Neural cell (in vitro differentiated cells): ENCODE measurements at regions not wholly inside any gene's neighbourhood (a gene's known extent, or its start where the extent isn't known, plus 50 kb on each side); places are given as distances from the start of the nearest gene placed in this dataset.

Experiments used
- H2AFZ ChIP-seq: fragments of 200-600, 300-800 bp; sonication (generic), shearing (Covaris generic); 2 replicates; pipeline ENCODE4 v1.6.0; 2014; ENCODE audit warnings: low read depth, mild to moderate bottlenecking, antibody characterized with exemption, low read length, moderate library complexity
- H3F3A ChIP-seq: fragments of 200-600 bp; shearing (Covaris generic); 2 replicates; pipeline ENCODE4 v1.6.1; 2016; ENCODE audit warnings: mild to moderate bottlenecking, moderate library complexity, mixed read lengths, antibody characterized with exemption, low read length; ENCODE audit not compliant: insufficient read depth, poor library complexity, severe bottlenecking
- H3K27ac ChIP-seq: fragments of 200-600, 300-800 bp; sonication (generic), shearing (Covaris generic); 2 replicates; pipeline ENCODE4 v1.5.1; 2014; ENCODE audit warnings: mild to moderate bottlenecking, low read length, moderate library complexity
- H3K27me3 ChIP-seq: fragments of 300-800, 200-600 bp; sonication (generic), shearing (Covaris generic); 2 replicates; pipeline ENCODE4 v1.6.0; 2014; ENCODE audit warnings: mild to moderate bottlenecking, low read depth, low read length, moderate library complexity; ENCODE audit not compliant: insufficient read depth
- H3K36me3 ChIP-seq: fragments of 300-800, 200-600 bp; sonication (generic), shearing (Covaris generic); 2 replicates; pipeline ENCODE4 v1.5.1; 2014; ENCODE audit warnings: mild to moderate bottlenecking, antibody characterized with exemption, low read length, moderate library complexity; ENCODE audit not compliant: insufficient read depth
- H3K4me2 ChIP-seq: fragments of 300-800, 200-600 bp; sonication (generic), shearing (Covaris generic); 2 replicates; pipeline ENCODE4 v1.6.0; 2014; ENCODE audit warnings: mild to moderate bottlenecking, low read length
- H3K4me3 ChIP-seq: fragments of 300-800, 200-600 bp; sonication (generic), shearing (Covaris generic); 2 replicates; pipeline ENCODE4 v1.5.1; 2014; ENCODE audit warnings: mild to moderate bottlenecking, low read length, moderate library complexity
- H3K79me2 ChIP-seq: fragments of 200-600 bp; shearing (Covaris generic); replicated peaks from 2 replicates; pipeline ENCODE4 v1.6.0; 2014; ENCODE audit warnings: mild to moderate bottlenecking, low read length, moderate library complexity; ENCODE audit not compliant: insufficient read depth
- H3K9ac ChIP-seq: fragments of 300-800, 200-600 bp; sonication (generic), shearing (Covaris generic); 2 replicates; pipeline ENCODE4 v1.6.1; 2016; ENCODE audit warnings: mild to moderate bottlenecking, low read length, mixed read lengths
- H3K9me2 ChIP-seq: fragments of 200-600 bp; shearing (Covaris generic); 2 replicates; pipeline ENCODE4 v1.6.1; 2016; ENCODE audit warnings: mild to moderate bottlenecking, low read length, mixed read lengths; ENCODE audit not compliant: insufficient read depth
- H3K9me3 ChIP-seq: fragments of 200-600, 300-800 bp; sonication (generic), shearing (Covaris generic); 2 replicates; pipeline ENCODE4 v1.6.1; 2016; ENCODE audit warnings: mild to moderate bottlenecking, mixed run types, low read length, moderate library complexity, mixed read lengths
- H4K20me1 ChIP-seq: fragments of 200-600 bp; shearing (Covaris generic); 2 replicates; pipeline ENCODE4 v1.6.1; 2016; ENCODE audit warnings: mild to moderate bottlenecking, mixed run types; ENCODE audit not compliant: insufficient read depth
- CTCF ChIP-seq: fragments of 450-650 bp; IDR thresholded peaks from 2 replicates; pipeline ENCODE4 v1.5.1; 2014; ENCODE audit warnings: antibody characterized with exemption, mild to moderate bottlenecking, moderate library complexity; ENCODE audit not compliant: poor library complexity, severe bottlenecking
- EP300 ChIP-seq: fragments of 450-650 bp; conservative IDR thresholded peaks from 2 replicates; pipeline ENCODE4 v1.6.1; 2014; ENCODE audit warnings: antibody characterized with exemption, mild to moderate bottlenecking, moderate library complexity; ENCODE audit not compliant: poor library complexity, severe bottlenecking
- EZH2 ChIP-seq: fragments of 200-600, 300-800 bp; shearing (Covaris generic), sonication (generic); IDR thresholded peaks from 2 replicates; pipeline ENCODE4 v1.6.1; 2014; ENCODE audit warnings: antibody characterized with exemption, low read length, borderline replicate concordance, mild to moderate bottlenecking; ENCODE audit not compliant: insufficient read depth, poor library complexity, severe bottlenecking
- MXI1 ChIP-seq: fragments of 450-650 bp; conservative IDR thresholded peaks from 2 replicates; pipeline ENCODE4 v1.6.1; 2014; ENCODE audit warnings: antibody characterized with exemption, mild to moderate bottlenecking; ENCODE audit not compliant: poor library complexity, severe bottlenecking
- POLR2AphosphoS5 ChIP-seq: IDR thresholded peaks from 2 replicates; pipeline ENCODE4 v1.6.1; 2012
- RAD21 ChIP-seq: fragments of 450-650 bp; conservative IDR thresholded peaks from 2 replicates; pipeline ENCODE4 v1.6.1; 2014; ENCODE audit warnings: antibody characterized with exemption, mild to moderate bottlenecking, moderate library complexity
- REST ChIP-seq: IDR thresholded peaks from 2 replicates; pipeline ENCODE4 v1.6.1; 2012; ENCODE audit warnings: borderline replicate concordance
- SMC3 ChIP-seq: fragments of 450-650 bp; conservative IDR thresholded peaks from 2 replicates; pipeline ENCODE4 v1.6.1; 2014; ENCODE audit warnings: antibody characterized with exemption, mild to moderate bottlenecking, moderate library complexity; ENCODE audit not compliant: poor library complexity
- TAF1 ChIP-seq: IDR thresholded peaks from 2 replicates; pipeline ENCODE4 v1.6.1; 2012; ENCODE audit warnings: low read depth

GRCh38 chr18:24801001-24801400, 340.6 kb downstream of the HRH4 start:
- no peak overlapping the region for H3K4me3 ChIP-seq
- H3K36me3 ChIP-seq: no peaks in the 10 kb centered on the region
- H3K9ac ChIP-seq: no peak overlapping the region
- no peak for TF ChIP-seq RAD21
- no peak for TF ChIP-seq SMC3
- no peak for TF ChIP-seq EP300
- TF ChIP-seq EZH2: no peak
- no peak for TF ChIP-seq MXI1
- no peak for TF ChIP-seq TAF1
- H3F3A ChIP-seq: no peaks in the 10 kb centered on the region
- H3K27ac ChIP-seq: no peak overlapping the region
- H3K27me3 ChIP-seq: no peaks in the 10 kb centered on the region
- H3K9me2 ChIP-seq: no peaks in the 10 kb centered on the region
- H3K4me2 ChIP-seq: no peak overlapping the region
- H3K79me2 ChIP-seq: no peaks in the 10 kb centered on the region
- H2AFZ ChIP-seq: no peak overlapping the region
- no peaks in the 10 kb centered on the region for H4K20me1 ChIP-seq
- H3K9me3 ChIP-seq: no peaks in the 10 kb centered on the region

- H3K36me3 ChIP-seq: no peaks in the 10 kb centered on the region
- H3K4me2 ChIP-seq: no peak overlapping the region
- TF ChIP-seq TAF1 (no peak), RAD21 (no peak), REST (no peak), POLR2AphosphoS5 (no peak), EP300 (no peak), SMC3 (no peak), CTCF (no peak), MXI1 (no peak), EZH2 (no peak)
- no peaks in the 10 kb centered on the region for H3K9me2 ChIP-seq
- H3K9me3 ChIP-seq: no peaks in the 10 kb centered on the region
- no peaks in the 10 kb centered on the region for H3F3A ChIP-seq
- no peak overlapping the region for H3K4me3 ChIP-seq
- no peak overlapping the region for H3K9ac ChIP-seq
- no peaks in the 10 kb centered on the region for H3K27me3 ChIP-seq
- H3K79me2 ChIP-seq: no peaks in the 10 kb centered on the region
- no peak overlapping the region for H3K27ac ChIP-seq
- no peak overlapping the region for H2AFZ ChIP-seq
- H4K20me1 ChIP-seq: no peaks in the 10 kb centered on the region
Measured at GRCh38 chr18:24802456-24802855, 342.0 kb downstream of the HRH4 start.
